B cell (primary cell): ENCODE measurements at regions not wholly inside any gene's neighbourhood (a gene's known extent, or its start where the extent isn't known, plus 50 kb on each side); places are given as distances from the start of the nearest gene placed in this dataset.

ENCODE experiments used
- ATAC-seq: fragments of 200-7000 bp; cut with Tn5 transposase; one replicate; pipeline ENCODE4 v1.10.0; 2021; ENCODE audit warnings: low read depth, mild to moderate bottlenecking, moderate number of reproducible peaks, moderate library complexity
- CTCF ChIA-PET: fragments of 350-600 bp; sonication (Branson Sonifier 250); formaldehyde crosslinking; loops from one replicate; lab custom pipeline; 2021; ENCODE audit warnings: antibody characterized with exemption, inconsistent platforms; lab: Charles Lee
- POLR2A ChIA-PET: fragments of 350-600 bp; sonication (Branson Sonifier 250); formaldehyde crosslinking; loops from one replicate; lab custom pipeline; 2021; ENCODE audit warnings: antibody characterized with exemption; lab: Charles Lee
- DNase-seq: peaks from one replicate; pipeline ENCODE4 v3.0.0; 2013
- H2AFZ ChIP-seq: 2 replicates; pipeline ENCODE4 v1.6.1; 2012; ENCODE audit warnings: mild to moderate bottlenecking, low read depth, low read length; ENCODE audit not compliant: insufficient read depth, poor library complexity, severe bottlenecking
- H3K27ac ChIP-seq, 2 donors: 1 replicate in 1 of 2; 2 replicates in 1 of 2; pipeline ENCODE4 v1.5.1; 2012 to 2013; ENCODE audit warnings: low read length in 2 of 2, mild to moderate bottlenecking in 2 of 2, moderate library complexity in 1 of 2
- H3K27me3 ChIP-seq, 4 experiments: fragments of 200-600 bp in 1 of 4; sonication (generic) in 1 of 4; replicated peaks in 1 of 4; 1 replicate in 2 of 4; 2 replicates in 2 of 4; pipeline versions ENCODE4 v1.6.1 to v1.7.0; 2013 to 2016; ENCODE audit warnings: low read length in 3 of 4, mild to moderate bottlenecking in 2 of 4, mixed read lengths in 1 of 4, moderate library complexity in 1 of 4; ENCODE audit not compliant: insufficient read depth in 4 of 4, control insufficient read depth in 3 of 4; ENCODE audit errors: control extremely low read depth in 1 of 4
- H3K36me3 ChIP-seq, 2 experiments: replicated peaks in 1 of 2; 1 replicate in 1 of 2; 2 replicates in 1 of 2; pipeline versions ENCODE4 v1.6.1 to v1.7.1; 2013; ENCODE audit warnings: low read length in 1 of 2; ENCODE audit not compliant: insufficient read depth in 2 of 2, control insufficient read depth in 1 of 2; ENCODE audit errors: control extremely low read depth in 1 of 2, extremely low read depth in 1 of 2
- H3K4me1 ChIP-seq, 2 donors: fragments of 200-600 bp in 1 of 2; sonication (generic) in 1 of 2; 1 replicate in 1 of 2; 2 replicates in 1 of 2; pipeline versions ENCODE4 v1.5.1 to v1.6.1; 2013 to 2017; ENCODE audit warnings: low read length in 2 of 2; ENCODE audit not compliant: control insufficient read depth in 2 of 2, insufficient read depth in 2 of 2
- H3K4me2 ChIP-seq: replicated peaks from 2 replicates; pipeline ENCODE3; 2012; ENCODE audit warnings: mild to moderate bottlenecking, low read depth, low read length; ENCODE audit not compliant: poor library complexity, severe bottlenecking
- H3K4me3 ChIP-seq, 5 experiments: fragments of 200-600 bp in 1 of 5; sonication (generic) in 1 of 5; 1 replicate in 3 of 5; 2 replicates in 2 of 5; pipeline versions ENCODE4 v1.5.1 to v1.7.0; 2011 to 2016; ENCODE audit warnings: low read length in 4 of 5, mild to moderate bottlenecking in 4 of 5, low read depth in 2 of 5, control low read depth in 1 of 5, moderate library complexity in 1 of 5; ENCODE audit not compliant: insufficient read depth in 1 of 5; ENCODE audit errors: control extremely low read depth in 1 of 5, extremely low read depth in 1 of 5
- H3K79me2 ChIP-seq: fragments of 200-600 bp; sonication (generic); one replicate; pipeline ENCODE4 v1.6.0; 2016; ENCODE audit warnings: low read length; ENCODE audit not compliant: control insufficient read depth, insufficient read depth
- H3K9ac ChIP-seq: fragments of 200-600 bp; sonication (generic); 2 replicates; pipeline ENCODE4 v1.6.1; 2017; ENCODE audit warnings: mild to moderate bottlenecking, low read length, moderate library complexity
- H3K9me3 ChIP-seq, 3 donors: one replicate each; pipeline versions ENCODE4 v1.6.1 to v1.7.1; 2013; ENCODE audit warnings: low read length in 2 of 3; ENCODE audit not compliant: control insufficient read depth in 2 of 3, insufficient read depth in 1 of 3; ENCODE audit errors: control extremely low read depth in 1 of 3
- H4K20me1 ChIP-seq: 2 replicates; pipeline ENCODE4 v1.6.0; 2012; ENCODE audit warnings: mild to moderate bottlenecking, low read length; ENCODE audit not compliant: insufficient read depth, control insufficient read depth, poor library complexity, severe bottlenecking
- H3K27ac Mint-ChIP-seq: one replicate; pipeline ENCODE4 v1.8.0; 2021; ENCODE audit warnings: mixed read lengths
- H3K27me3 Mint-ChIP-seq: one replicate; pipeline ENCODE4 v1.8.0; 2021; ENCODE audit warnings: mixed read lengths
- H3K4me1 Mint-ChIP-seq: one replicate; pipeline ENCODE4 v1.8.0; 2021; ENCODE audit warnings: mixed read lengths
- H3K4me3 Mint-ChIP-seq: one replicate; pipeline ENCODE4 v1.8.0; 2021; ENCODE audit warnings: mixed read lengths
- H3K9me3 Mint-ChIP-seq: one replicate; pipeline ENCODE4 v1.8.0; 2022; ENCODE audit warnings: mixed read lengths; ENCODE audit not compliant: insufficient read depth
- CTCF ChIP-seq: fragments of 200-600 bp; IDR thresholded peaks from one replicate; pipeline ENCODE4 v1.8.0; 2022; ENCODE audit warnings: antibody characterized with exemption, mild to moderate bottlenecking
- EZH2 ChIP-seq: IDR thresholded peaks from 2 replicates; pipeline ENCODE4 v1.6.1; 2012; ENCODE audit warnings: borderline replicate concordance, low read depth, mild to moderate bottlenecking, moderate library complexity, low read length; ENCODE audit not compliant: insufficient read depth, poor library complexity, severe bottlenecking
- WGBS: methylation state at CpG from one replicate; pipeline ENCODE4 v1.1.5; 2013; ENCODE audit warnings: missing lambda C conversion rate; ENCODE audit not compliant: insufficient coverage; 5-methylcytosine and 5-hydroxymethylcytosine counted together
- intact Hi-C: fragments of 100-400 bp; cut with micrococcal nuclease; formaldehyde crosslinking; loops from one replicate; pipeline ENCODE4 v1.10.0; 2022

- Histone ChIP-seq H3K9ac (no peak overlapping the region), H3K9me3 (peaks cover 0 to 12% (median 0%) of the 10 kb centered on the region in 3 donors), H4K20me1 (no peaks in the 10 kb centered on the region), H3K4me2 (no peak overlapping the region), H3K4me3 (no peak overlapping the region), H3K36me3 (no peaks in the 10 kb centered on the region), H3K27me3 (no peaks in the 10 kb centered on the region), H3K4me1 (no peaks in the 10 kb centered on the region), H2AFZ (no peak overlapping the region), H3K27ac (no peak overlapping the region), H3K79me2 (no peaks in the 10 kb centered on the region)
- no peak overlapping the region for H3K27ac Mint-ChIP-seq
- TF ChIP-seq EZH2 (no peak), CTCF (no peak)
- H3K9me3 Mint-ChIP-seq: peaks cover 3% of the 10 kb centered on the region
- no peak for ATAC-seq
- H3K27me3 Mint-ChIP-seq: no peaks in the 10 kb centered on the region
- CTCF ChIA-PET: no interaction called here
- H3K4me1 Mint-ChIP-seq: no peaks in the 10 kb centered on the region
- POLR2A ChIA-PET: no interaction called here
- intact Hi-C loops: no loop called here
- DNase-seq: no peak
- 70% methylated on average over 6 of the region's 7 CpGs for WGBS
- H3K4me3 Mint-ChIP-seq: no peak overlapping the region
These were observed 133.4 kb upstream of the SPACA7 start for GRCh38 chr13:112242777-112243176.

- POLR2A ChIA-PET: no interaction called here
- no peak for TF ChIP-seq CTCF
- TF ChIP-seq EZH2: no peak
- Mint-ChIP-seq H3K9me3 (peaks cover 3% of the 10 kb centered on the region), H3K27me3 (no peaks in the 10 kb centered on the region), H3K27ac (no peak overlapping the region), H3K4me1 (no peaks in the 10 kb centered on the region), H3K4me3 (no peak overlapping the region)
- no peaks in the 10 kb centered on the region for H3K4me1 ChIP-seq
- 82% methylated on average over 8 of the region's 11 CpGs for WGBS
- no peak overlapping the region for H3K9ac ChIP-seq
- H3K9me3 ChIP-seq: peaks cover 0 to 17% (median 0%) of the 10 kb centered on the region in 3 donors
- intact Hi-C loops: no loop called here
- ATAC-seq (no peak), DNase-seq (no peak)
- no peak overlapping the region for H2AFZ ChIP-seq
- CTCF ChIA-PET: no interaction called here
- no peaks in the 10 kb centered on the region for H3K36me3 ChIP-seq
- no peaks in the 10 kb centered on the region for H3K27me3 ChIP-seq
- no peak overlapping the region for H3K4me2 ChIP-seq
- no peaks in the 10 kb centered on the region for H3K79me2 ChIP-seq
- no peak overlapping the region for H3K27ac ChIP-seq
- no peak overlapping the region for H3K4me3 ChIP-seq
- H4K20me1 ChIP-seq: no peaks in the 10 kb centered on the region
These were observed 132.1 kb upstream of the SPACA7 start for GRCh38 chr13:112244061-112244460.
